ENCODE measurements at regions not wholly inside any gene's neighbourhood (a gene's known extent, or its start where the extent isn't known, plus 50 kb on each side); places are given as distances from the start of the nearest gene placed in this dataset.

- WGBS (ENCODE audit: insufficient coverage): 73% methylated on average over 1 of the region's 1 CpG
- no peak for TF ChIP-seq CTCF (IDR thresholded peaks at IDR 0.05)
- Histone ChIP-seq H3K27me3 (ENCODE audit: control insufficient read depth, insufficient read depth, low read length) (no peaks in the 10 kb centered on the region), H3K27ac (ENCODE audit: low read length) (no peak overlapping the region), H3K4me3 (ENCODE audit: low read length) (no peak overlapping the region), H3K9me3 (ENCODE audit: control insufficient read depth, insufficient read depth, low read length) (no peaks in the 10 kb centered on the region), H3K4me1 (ENCODE audit: control insufficient read depth, insufficient read depth, low read length) (no peaks in the 10 kb centered on the region), H3K36me3 (ENCODE audit: control insufficient read depth, insufficient read depth, low read length) (no peaks in the 10 kb centered on the region)
- ATAC-seq: no peak
- no peak overlapping the region for H3K4me3 Mint-ChIP-seq
- H3K9me3 Mint-ChIP-seq: peaks cover 11 to 14% of the 10 kb centered on the region in 2 donors
- no peaks in the 10 kb centered on the region for H3K27me3 Mint-ChIP-seq (ENCODE audit: low read depth in 2 of 2)
- H3K27ac Mint-ChIP-seq: no peak overlapping the region
- peaks cover 12% of the 10 kb centered on the region for H3K36me3 Mint-ChIP-seq
- DNase-seq: no peak
- no peaks in the 10 kb centered on the region for H3K4me1 Mint-ChIP-seq
- intact Hi-C loops (cut with micrococcal nuclease): no loop called here
These were observed 490.8 kb upstream of the PIK3C3 start for GRCh38 chr18:41464278-41464677.

GRCh38 chr18:41462946-41463345 lies 492.1 kb upstream of the PIK3C3 start:
- Histone ChIP-seq H3K27ac (ENCODE audit: low read length) (no peak overlapping the region), H3K4me1 (ENCODE audit: control insufficient read depth, insufficient read depth, low read length) (no peaks in the 10 kb centered on the region), H3K9me3 (ENCODE audit: control insufficient read depth, insufficient read depth, low read length) (no peaks in the 10 kb centered on the region), H3K4me3 (ENCODE audit: low read length) (no peak overlapping the region), H3K36me3 (ENCODE audit: control insufficient read depth, insufficient read depth, low read length) (no peaks in the 10 kb centered on the region), H3K27me3 (ENCODE audit: control insufficient read depth, insufficient read depth, low read length) (no peaks in the 10 kb centered on the region)
- DNase-seq (no peak), ATAC-seq (no peak)
- TF ChIP-seq CTCF (IDR thresholded peaks at IDR 0.05): no peak
- H3K4me3 Mint-ChIP-seq: no peak overlapping the region
- intact Hi-C loops (cut with micrococcal nuclease): no loop called here
- peaks cover 10 to 12% of the 10 kb centered on the region in 2 donors for H3K9me3 Mint-ChIP-seq
- H3K36me3 Mint-ChIP-seq: peaks cover 12% of the 10 kb centered on the region
- no CpG with 5 or more reads among the region's 1 CpG for WGBS (ENCODE audit: insufficient coverage)
- H3K4me1 Mint-ChIP-seq: no peaks in the 10 kb centered on the region
- no peaks in the 10 kb centered on the region for H3K27me3 Mint-ChIP-seq (ENCODE audit: low read depth in 2 of 2)
- H3K27ac Mint-ChIP-seq: no peak overlapping the region

GRCh38 chr18:41461114-41461513 lies 493.9 kb upstream of the PIK3C3 start:
- H3K36me3 Mint-ChIP-seq: peaks cover 3% of the 10 kb centered on the region
- no peaks in the 10 kb centered on the region for H3K4me1 ChIP-seq (ENCODE audit: control insufficient read depth, insufficient read depth, low read length)
- no peak overlapping the region for H3K27ac Mint-ChIP-seq
- DNase-seq (no peak), ATAC-seq (no peak)
- H3K27me3 Mint-ChIP-seq (ENCODE audit: low read depth in 2 of 2): no peaks in the 10 kb centered on the region
- 48% methylated on average over 1 of the region's 2 CpGs for WGBS (ENCODE audit: insufficient coverage)
- H3K9me3 Mint-ChIP-seq: peaks cover 12 to 13% of the 10 kb centered on the region in 2 donors
- no peak for TF ChIP-seq CTCF (IDR thresholded peaks at IDR 0.05)
- intact Hi-C loops (cut with micrococcal nuclease): no loop called here
- H3K36me3 ChIP-seq (ENCODE audit: control insufficient read depth, insufficient read depth, low read length): no peaks in the 10 kb centered on the region
- H3K27ac ChIP-seq (ENCODE audit: low read length): no peak overlapping the region
- no peaks in the 10 kb centered on the region for H3K27me3 ChIP-seq (ENCODE audit: control insufficient read depth, insufficient read depth, low read length)
- no peak overlapping the region for H3K4me3 Mint-ChIP-seq
- no peaks in the 10 kb centered on the region for H3K4me1 Mint-ChIP-seq
- no peaks in the 10 kb centered on the region for H3K9me3 ChIP-seq (ENCODE audit: control insufficient read depth, insufficient read depth, low read length)
- no peak overlapping the region for H3K4me3 ChIP-seq (ENCODE audit: low read length)

- Mint-ChIP-seq H3K36me3 (no peaks in the 10 kb centered on the region), H3K4me1 (no peaks in the 10 kb centered on the region), H3K9me3 (peaks cover 13 to 19% of the 10 kb centered on the region in 2 donors), H3K27me3 (ENCODE audit: low read depth in 2 of 2) (no peaks in the 10 kb centered on the region), H3K4me3 (no peak overlapping the region), H3K27ac (no peak overlapping the region)
- TF ChIP-seq CTCF (IDR thresholded peaks at IDR 0.05): no peak
- H3K36me3 ChIP-seq (ENCODE audit: control insufficient read depth, insufficient read depth, low read length): no peaks in the 10 kb centered on the region
- WGBS (ENCODE audit: insufficient coverage): no CpG with 5 or more reads among the region's 2 CpGs
- intact Hi-C loops (cut with micrococcal nuclease): no loop called here
- H3K4me3 ChIP-seq (ENCODE audit: low read length): no peak overlapping the region
- no peak overlapping the region for H3K27ac ChIP-seq (ENCODE audit: low read length)
- no peaks in the 10 kb centered on the region for H3K9me3 ChIP-seq (ENCODE audit: control insufficient read depth, insufficient read depth, low read length)
- no peaks in the 10 kb centered on the region for H3K4me1 ChIP-seq (ENCODE audit: control insufficient read depth, insufficient read depth, low read length)
- H3K27me3 ChIP-seq (ENCODE audit: control insufficient read depth, insufficient read depth, low read length): no peaks in the 10 kb centered on the region
- DNase-seq (no peak), ATAC-seq (no peak)
These were observed 495.4 kb upstream of the PIK3C3 start for GRCh38 chr18:41459656-41460055.
